ENCODE measurements at regions not wholly inside any gene's neighbourhood (a gene's known extent, or its start where the extent isn't known, plus 50 kb on each side); places are given as distances from the start of the nearest gene placed in this dataset.

DNA sequence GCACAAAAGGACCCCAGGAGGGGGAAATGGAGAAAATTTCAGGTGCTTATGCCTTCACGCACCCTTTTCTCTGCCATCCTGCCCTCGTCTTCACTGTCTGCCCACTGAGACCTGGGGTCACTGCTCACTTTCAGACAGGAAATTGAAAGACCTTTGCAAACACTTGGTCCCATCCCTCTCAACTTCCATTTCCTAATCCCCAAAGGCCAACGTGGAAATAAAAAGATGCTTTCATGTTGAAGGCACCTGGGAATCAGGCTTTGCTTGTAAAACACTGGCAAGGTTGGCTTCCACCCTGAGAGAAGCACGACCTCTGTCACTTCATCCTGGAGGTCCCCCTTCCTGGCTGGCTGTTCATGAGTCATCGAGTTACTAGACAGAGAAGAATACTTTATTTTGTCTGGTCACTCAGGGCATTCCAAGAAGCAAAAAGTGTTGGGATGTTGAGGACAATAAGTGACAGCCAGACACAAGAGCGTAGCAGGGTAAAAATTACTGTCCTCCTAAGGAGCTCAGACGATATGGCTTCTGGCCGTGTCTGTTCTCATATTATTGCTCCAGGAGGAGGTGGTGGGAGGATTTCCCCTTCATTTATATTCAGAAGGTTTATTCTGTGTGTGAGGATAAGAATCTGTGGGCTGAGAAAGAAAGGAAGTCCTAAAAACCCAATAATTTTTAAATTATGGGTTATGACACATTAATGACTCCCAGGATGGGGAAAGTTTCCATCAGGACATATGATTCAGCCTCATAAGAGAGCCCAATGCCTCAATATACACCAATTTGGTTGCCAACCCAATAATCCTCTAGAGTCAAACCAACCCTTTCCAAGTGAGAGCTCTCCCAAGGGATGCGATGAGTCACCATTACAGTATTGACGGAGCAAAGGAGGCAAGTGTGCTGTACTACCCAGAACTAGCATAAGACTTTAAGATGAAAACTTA lies 409.0 kb downstream of the COG6 start:
- no peak for DNase-seq (ENCODE audit: low spot score)
- Histone ChIP-seq H3K4me3 (no peak overlapping the region), H3K27ac (no peak overlapping the region), H3K36me3 (no peaks in the 10 kb centered on the region), H3K27me3 (replicated peaks; ENCODE audit: insufficient read depth) (no peaks in the 10 kb centered on the region), H3K4me1 (replicated peaks) (no peaks in the 10 kb centered on the region), H3K9me3 (no peaks in the 10 kb centered on the region)
- 63% methylated on average over 10 of the region's 10 CpGs for WGBS
- intact Hi-C loops (cut with DNase I): loop anchor here (5.0 to 10.0 kb wide), 2 partner anchors 130 to 603 kb away; partner anchors contain the start of gene FOXO1
- TF ChIP-seq POLR2A (IDR thresholded peaks at IDR 0.05): no peak
- TF ChIP-seq POLR2AphosphoS5 (IDR thresholded peaks at IDR 0.05): no peak
- TF ChIP-seq CTCF (IDR thresholded peaks at IDR 0.05): no peak

GRCh38 chr13:40069173-40070044 lies 413.9 kb downstream of the COG6 start:
- intact Hi-C loops (cut with DNase I): loop anchor here (5.0 to 10.0 kb wide), 3 partner anchors 125 to 613 kb away; partner anchors contain the start of gene FOXO1
- peak; percentile 66 for DNase-seq (ENCODE audit: low spot score)
- Histone ChIP-seq H3K9me3 (no peaks in the 10 kb centered on the region), H3K27me3 (replicated peaks; ENCODE audit: insufficient read depth) (no peaks in the 10 kb centered on the region), H3K4me1 (replicated peaks) (no peaks in the 10 kb centered on the region), H3K27ac (no peak overlapping the region), H3K4me3 (no peak overlapping the region), H3K36me3 (no peaks in the 10 kb centered on the region)
- TF ChIP-seq POLR2A (IDR thresholded peaks at IDR 0.05) (no peak), CTCF (IDR thresholded peaks at IDR 0.05) (peak; percentile 64 to 89 (median 82)), POLR2AphosphoS5 (IDR thresholded peaks at IDR 0.05) (peak; percentile 23)
- WGBS: 27% methylated on average over 11 of the region's 11 CpGs

DNA sequence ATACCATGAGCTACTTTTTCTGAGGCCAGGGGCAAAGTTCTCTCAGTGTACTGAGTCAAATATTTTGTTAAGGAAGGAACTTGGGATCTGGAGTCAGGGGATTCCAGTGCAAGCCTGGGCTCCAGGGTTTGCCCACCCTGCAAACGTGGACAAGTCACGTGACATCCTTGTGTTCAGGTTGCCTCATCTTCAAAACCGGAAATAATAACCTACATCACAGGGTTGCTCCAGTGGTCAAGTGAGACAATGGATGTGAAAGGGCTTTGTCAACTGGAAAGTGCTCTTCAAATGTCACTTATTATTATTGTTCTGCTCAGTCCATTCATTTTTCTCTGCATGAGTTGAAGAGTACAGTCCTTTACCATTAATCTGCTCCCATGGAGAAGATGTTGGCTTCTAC lies 414.9 kb downstream of the COG6 start:
- Histone ChIP-seq H3K36me3 (no peaks in the 10 kb centered on the region), H3K9me3 (no peaks in the 10 kb centered on the region), H3K4me3 (no peak overlapping the region), H3K4me1 (replicated peaks) (no peaks in the 10 kb centered on the region), H3K27ac (no peak overlapping the region), H3K27me3 (replicated peaks; ENCODE audit: insufficient read depth) (no peaks in the 10 kb centered on the region)
- no peak for DNase-seq (ENCODE audit: low spot score)
- 88% methylated on average over 3 of the region's 3 CpGs for WGBS
- intact Hi-C loops (cut with DNase I): loop anchor here (5.0 kb wide), 1 partner anchor 612 kb away; no protein-coding TSS in a partner anchor
- TF ChIP-seq POLR2A (IDR thresholded peaks at IDR 0.05): no peak
- no peak for TF ChIP-seq CTCF (IDR thresholded peaks at IDR 0.05)
- TF ChIP-seq POLR2AphosphoS5 (IDR thresholded peaks at IDR 0.05): no peak

DNA sequence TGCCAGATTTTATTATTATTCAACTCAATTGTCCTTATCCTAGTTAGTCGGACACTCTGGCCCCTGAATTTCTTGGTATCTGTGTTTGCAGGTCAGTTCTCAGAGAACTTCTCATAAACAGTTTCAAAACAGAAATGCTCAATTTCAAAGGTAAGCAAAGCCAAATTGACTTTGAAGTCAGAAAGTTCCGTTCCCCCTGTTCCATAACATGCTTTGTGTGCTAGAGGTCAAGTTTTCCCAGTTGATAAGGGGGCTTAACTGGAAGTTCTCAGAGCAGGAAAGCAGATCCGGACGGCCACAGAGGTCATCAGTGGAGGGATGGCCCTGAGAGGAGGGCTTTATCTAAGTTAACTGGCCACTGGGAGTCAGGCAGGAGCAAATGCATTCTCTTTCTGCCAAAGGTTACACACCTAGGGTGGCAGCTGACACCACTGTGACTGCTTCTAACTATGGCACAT lies 417.2 kb downstream of the COG6 start:
- WGBS: 84% methylated on average over 4 of the region's 4 CpGs
- intact Hi-C loops (cut with DNase I): loop anchor here (5.0 kb wide), 1 partner anchor 610 kb away; no protein-coding TSS in a partner anchor

More for the DNA sequence above, 417.2 kb downstream of the COG6 start:
- Histone ChIP-seq H3K27ac (no peak overlapping the region), H3K9me3 (no peaks in the 10 kb centered on the region), H3K4me1 (replicated peaks) (no peaks in the 10 kb centered on the region), H3K4me3 (no peak overlapping the region), H3K36me3 (no peaks in the 10 kb centered on the region), H3K27me3 (replicated peaks; ENCODE audit: insufficient read depth) (no peaks in the 10 kb centered on the region)
- no peak for DNase-seq (ENCODE audit: low spot score)
- TF ChIP-seq POLR2A (IDR thresholded peaks at IDR 0.05) (no peak), CTCF (IDR thresholded peaks at IDR 0.05) (no peak), POLR2AphosphoS5 (IDR thresholded peaks at IDR 0.05) (no peak)
